MM.1S (cell line): ENCODE measurements at regions not wholly inside any gene's neighbourhood (a gene's known extent, or its start where the extent isn't known, plus 50 kb on each side); places are given as distances from the start of the nearest gene placed in this dataset.

ENCODE experiments used
- CTCF ChIP-seq: fragments of 300-600 bp; sonication (generic); IDR thresholded peaks from 2 replicates; pipeline ENCODE4 v1.5.1; 2016; ENCODE audit warnings: antibody characterized with exemption, low read length, mixed read lengths
- EZH2 ChIP-seq: fragments of 300-600 bp; sonication (generic); optimal IDR thresholded peaks from 2 replicates; pipeline ENCODE3; 2017; ENCODE audit warnings: low read depth, mild to moderate bottlenecking, antibody characterized with exemption, low read length, mixed read lengths

GRCh38 chr4:186954956-186955355 is 231.3 kb upstream of the FAT1 start:
- TF ChIP-seq CTCF (no peak), EZH2 (no peak)
